Prostate gland (tissue), 2 donors: ENCODE measurements at regions not wholly inside any gene's neighbourhood (a gene's known extent, or its start where the extent isn't known, plus 50 kb on each side); places are given as distances from the start of the nearest gene placed in this dataset.
"Not testable (repeated sequence)": the region's sequence is repeated elsewhere in the genome, so short reads cannot be mapped to it uniquely, and the experiment has no call there.

ENCODE experiments used
- DNase-seq: peaks from one replicate; pipeline ENCODE4 v3.0.0-alpha.2; 2019; ENCODE audit warnings: low spot score
- H3K27ac ChIP-seq, 2 donors: fragments of 200-600 bp; sonication (generic); 2 replicates each; pipeline ENCODE4 v1.5.1; 2017 to 2019
- H3K27me3 ChIP-seq: fragments of 200-600 bp; sonication (generic); replicated peaks from 2 replicates; pipeline ENCODE4 v1.5.1; 2019; ENCODE audit not compliant: insufficient read depth
- H3K36me3 ChIP-seq, 2 donors: fragments of 200-600 bp; sonication (generic); 1 replicate in 1 of 2; 2 replicates in 1 of 2; pipeline versions ENCODE4 v1.5.1 to v1.8.1; 2017 to 2019
- H3K4me1 ChIP-seq: fragments of 200-600 bp; sonication (generic); replicated peaks from 2 replicates; pipeline ENCODE4 v1.5.1; 2019
- H3K4me3 ChIP-seq, 2 donors: fragments of 200-600 bp; sonication (generic); 2 replicates each; pipeline ENCODE4 v1.5.1; 2017 to 2019
- H3K9me3 ChIP-seq: fragments of 200-600 bp; sonication (generic); 2 replicates; pipeline ENCODE4 v1.5.1; 2017
- WGBS: methylation state at CpG from one replicate; pipeline ENCODE4 v1.1.5; 2018; 5-methylcytosine and 5-hydroxymethylcytosine counted together
- intact Hi-C: fragments of 100-400 bp; cut with DNase I; formaldehyde crosslinking; loops from one replicate; pipeline ENCODE4 v1.14.2; 2022

GRCh38 chr13:16201202-16201601 lies 2980.4 kb downstream of the TUBA3C start:
- 43% methylated on average over 3 of the region's 4 CpGs for WGBS
- H3K4me1 ChIP-seq, H3K27me3 ChIP-seq, H3K36me3 ChIP-seq, H3K9me3 ChIP-seq, H3K4me3 ChIP-seq, H3K27ac ChIP-seq, intact Hi-C loops: not testable (repeated sequence)
- DNase-seq: peak; percentile 9

- H3K4me3 ChIP-seq, intact Hi-C loops, H3K36me3 ChIP-seq, H3K4me1 ChIP-seq, H3K27ac ChIP-seq, H3K27me3 ChIP-seq, H3K9me3 ChIP-seq, DNase-seq: not testable (repeated sequence)
- 51% methylated on average over 6 of the region's 6 CpGs for WGBS
Observed at GRCh38 chr13:16160609-16161008, 3021.0 kb downstream of the TUBA3C start.

GRCh38 chr13:16158958-16159357 lies 3022.7 kb downstream of the TUBA3C start:
- H3K9me3 ChIP-seq, H3K36me3 ChIP-seq, DNase-seq, H3K27me3 ChIP-seq, intact Hi-C loops, H3K27ac ChIP-seq, H3K4me3 ChIP-seq, H3K4me1 ChIP-seq: not testable (repeated sequence)
- WGBS: 10% methylated on average over 1 of the region's 5 CpGs

- H3K4me3 ChIP-seq, H3K27me3 ChIP-seq, H3K9me3 ChIP-seq, DNase-seq, intact Hi-C loops, H3K27ac ChIP-seq, H3K4me1 ChIP-seq, H3K36me3 ChIP-seq: not testable (repeated sequence)
- 62% methylated on average over 6 of the region's 6 CpGs for WGBS
Observed at GRCh38 chr13:16158016-16158415, 3023.6 kb downstream of the TUBA3C start.

GRCh38 chr13:16152849-16153248 lies 3028.8 kb downstream of the TUBA3C start:
- H3K27me3 ChIP-seq, H3K4me1 ChIP-seq, H3K36me3 ChIP-seq, intact Hi-C loops, H3K9me3 ChIP-seq, DNase-seq, H3K4me3 ChIP-seq, H3K27ac ChIP-seq: not testable (repeated sequence)
- WGBS: 71% methylated on average over 8 of the region's 8 CpGs

- H3K4me3 ChIP-seq, H3K27ac ChIP-seq, DNase-seq, H3K27me3 ChIP-seq, H3K4me1 ChIP-seq, H3K36me3 ChIP-seq, H3K9me3 ChIP-seq, intact Hi-C loops: not testable (repeated sequence)
- 73% methylated on average over 7 of the region's 7 CpGs for WGBS
Observed at GRCh38 chr13:16151296-16151695, 3030.3 kb downstream of the TUBA3C start.

GRCh38 chr13:16149415-16149814 lies 3032.2 kb downstream of the TUBA3C start:
- intact Hi-C loops, H3K9me3 ChIP-seq, H3K36me3 ChIP-seq, H3K4me1 ChIP-seq, H3K4me3 ChIP-seq, H3K27ac ChIP-seq, H3K27me3 ChIP-seq: not testable (repeated sequence)
- DNase-seq: peak; percentile 35
- 79% methylated on average over 7 of the region's 10 CpGs for WGBS

GRCh38 chr13:16145652-16146051 lies 3036.0 kb downstream of the TUBA3C start:
- 44% methylated on average over 5 of the region's 5 CpGs for WGBS
- H3K36me3 ChIP-seq, H3K27ac ChIP-seq, DNase-seq, intact Hi-C loops, H3K4me3 ChIP-seq, H3K9me3 ChIP-seq, H3K27me3 ChIP-seq, H3K4me1 ChIP-seq: not testable (repeated sequence)

GRCh38 chr13:16141361-16141760 lies 3040.3 kb downstream of the TUBA3C start:
- H3K4me1 ChIP-seq, H3K9me3 ChIP-seq, intact Hi-C loops, H3K27ac ChIP-seq, H3K27me3 ChIP-seq, H3K36me3 ChIP-seq, H3K4me3 ChIP-seq: not testable (repeated sequence)
- 63% methylated on average over 10 of the region's 10 CpGs for WGBS
- peak; percentile 35 for DNase-seq

- H3K4me3 ChIP-seq, H3K36me3 ChIP-seq, intact Hi-C loops, H3K27ac ChIP-seq, DNase-seq, H3K27me3 ChIP-seq, H3K4me1 ChIP-seq, H3K9me3 ChIP-seq: not testable (repeated sequence)
- 51% methylated on average over 2 of the region's 2 CpGs for WGBS
Observed at GRCh38 chr13:16136846-16137245, 3044.8 kb downstream of the TUBA3C start.

GRCh38 chr13:16128675-16129074 lies 3052.9 kb downstream of the TUBA3C start:
- DNase-seq, H3K27me3 ChIP-seq, H3K4me3 ChIP-seq, H3K4me1 ChIP-seq, H3K27ac ChIP-seq, H3K9me3 ChIP-seq, intact Hi-C loops, H3K36me3 ChIP-seq: not testable (repeated sequence)
- 59% methylated on average over 6 of the region's 6 CpGs for WGBS

- DNase-seq, H3K27me3 ChIP-seq, H3K36me3 ChIP-seq, H3K4me3 ChIP-seq, H3K9me3 ChIP-seq, intact Hi-C loops, H3K27ac ChIP-seq, H3K4me1 ChIP-seq: not testable (repeated sequence)
- 54% methylated on average over 6 of the region's 6 CpGs for WGBS
Observed at GRCh38 chr13:16113391-16113790, 3068.2 kb downstream of the TUBA3C start.
